NCI-H748 treated with DMSO at 0.1 percent for 48 hours (cell line): ENCODE measurements at regions not wholly inside any gene's neighbourhood (a gene's known extent, or its start where the extent isn't known, plus 50 kb on each side); places are given as distances from the start of the nearest gene placed in this dataset.
A peak's percentile ranks its signal among the peaks of the same experiment; 100 is the strongest.

Experiments
- DNase-seq: peaks from one replicate; lab custom pipeline; 2025; lab: John Stamatoyannopoulos, UW

GRCh38 chr1:224846119-224846907, 83.2 kb upstream of the DNAH14 start:
- no peak for DNase-seq

GRCh38 chr1:224850446-224850845, 79.0 kb upstream of the DNAH14 start:
- no peak for DNase-seq

GRCh38 chr1:224851210-224851847, 78.1 kb upstream of the DNAH14 start:
- peak; percentile 7 for DNase-seq

- DNase-seq: peak; percentile 9
Measured at GRCh38 chr1:224851848-224852261, 77.6 kb upstream of the DNAH14 start.

GRCh38 chr1:224852901-224853568, 76.4 kb upstream of the DNAH14 start:
- DNase-seq: no peak

- DNase-seq: no peak
Measured at GRCh38 chr1:224856973-224857372, 72.5 kb upstream of the DNAH14 start.

- DNase-seq: no peak
Measured at GRCh38 chr1:224859651-224860050, 69.8 kb upstream of the DNAH14 start.

GRCh38 chr1:224860488-224861338, 68.8 kb upstream of the DNAH14 start:
- DNase-seq: no peak

GRCh38 chr1:224861339-224861716, 68.1 kb upstream of the DNAH14 start:
- DNase-seq: no peak

- DNase-seq: no peak
Measured at GRCh38 chr1:224863486-224863885, 66.0 kb upstream of the DNAH14 start.

GRCh38 chr1:224864006-224864405, 65.5 kb upstream of the DNAH14 start:
- DNase-seq: no peak

GRCh38 chr1:224865510-224865909, 64.0 kb upstream of the DNAH14 start:
- no peak for DNase-seq

GRCh38 chr1:224866940-224867339, 62.5 kb upstream of the DNAH14 start:
- no peak for DNase-seq

GRCh38 chr1:224867715-224868114, 61.8 kb upstream of the DNAH14 start:
- no peak for DNase-seq

GRCh38 chr1:224872832-224873433, 56.5 kb upstream of the DNAH14 start:
- DNase-seq: no peak

- no peak for DNase-seq
Measured at GRCh38 chr1:224873434-224874369, 55.8 kb upstream of the DNAH14 start.

- no peak for DNase-seq
Measured at GRCh38 chr1:224874775-224875174, 54.7 kb upstream of the DNAH14 start.

GRCh38 chr1:224879162-224879803, 50.2 kb upstream of the DNAH14 start:
- no peak for DNase-seq
